Activated CD4-positive, alpha-beta T cell treated with anti-CD3 and anti-CD28 coated beads for 24 hours (primary cell): ENCODE measurements at regions not wholly inside any gene's neighbourhood (a gene's known extent, or its start where the extent isn't known, plus 50 kb on each side); places are given as distances from the start of the nearest gene placed in this dataset.
"Not testable (repeated sequence)": the region's sequence is repeated elsewhere in the genome, so short reads cannot be mapped to it uniquely, and the experiment has no call there.

Experiments used
- DNase-seq, 2 donors: peaks; one replicate each; pipeline ENCODE4 v3.0.0-alpha.2; 2020; ENCODE audit warnings: low read depth in 2 of 2

DNA sequence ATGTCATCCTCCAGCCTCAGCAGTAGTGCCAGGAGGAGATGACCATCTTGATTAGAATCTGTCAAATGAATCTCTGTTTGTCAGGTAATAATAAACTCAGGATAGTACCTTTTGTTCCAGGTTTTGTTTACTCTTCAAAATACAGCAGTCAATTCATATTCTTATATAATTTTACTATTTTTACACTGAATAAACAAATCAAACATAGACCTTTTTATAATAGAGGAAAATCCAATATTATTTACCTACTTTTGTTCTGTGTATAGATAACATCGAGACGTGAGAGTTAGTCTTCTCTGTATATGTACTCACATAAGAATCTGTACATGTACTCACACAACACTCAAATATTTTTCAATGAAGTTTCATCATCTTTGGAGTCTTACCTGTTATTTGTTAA is 365.4 kb upstream of the EPHA5 start:
- no peak for DNase-seq

DNA sequence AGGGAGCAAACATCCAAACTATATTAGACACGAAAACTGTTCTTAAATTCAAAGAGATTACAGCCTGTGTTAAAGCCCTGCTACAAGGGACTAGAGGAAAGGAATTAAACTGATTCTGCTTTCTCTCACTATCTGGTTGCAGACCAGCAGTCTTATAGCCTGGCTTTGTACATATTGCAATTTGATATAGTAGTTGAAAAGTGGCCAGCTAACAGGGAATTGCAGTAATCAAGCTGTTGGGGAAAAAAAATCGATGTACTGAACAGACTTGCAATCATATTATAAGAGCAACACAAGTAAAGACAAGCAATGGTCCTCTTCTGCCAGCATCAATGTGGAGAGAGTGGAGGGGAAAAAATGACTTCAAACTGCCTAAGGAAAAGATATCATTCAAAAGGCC is 364.4 kb upstream of the EPHA5 start:
- no peak for DNase-seq

DNA sequence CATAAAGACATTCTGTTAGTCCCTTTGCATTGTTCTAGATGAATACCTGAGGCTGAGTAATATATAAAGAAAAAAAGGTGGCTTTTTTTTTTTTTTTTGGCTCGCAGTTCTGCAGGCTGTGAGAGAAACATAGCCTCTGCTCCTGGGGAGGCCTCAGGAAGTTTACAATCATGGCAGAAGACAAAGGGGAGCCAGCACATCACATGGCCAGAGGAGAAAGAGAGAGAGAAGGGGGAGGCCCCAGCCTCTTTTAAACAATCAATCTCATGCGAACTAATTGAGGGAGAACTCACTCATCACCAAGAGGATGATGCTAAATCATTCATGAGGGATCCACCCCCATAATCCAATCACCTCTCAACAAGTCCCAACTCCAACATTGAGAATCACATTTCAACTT is 364.0 kb upstream of the EPHA5 start:
- DNase-seq: no peak

DNA sequence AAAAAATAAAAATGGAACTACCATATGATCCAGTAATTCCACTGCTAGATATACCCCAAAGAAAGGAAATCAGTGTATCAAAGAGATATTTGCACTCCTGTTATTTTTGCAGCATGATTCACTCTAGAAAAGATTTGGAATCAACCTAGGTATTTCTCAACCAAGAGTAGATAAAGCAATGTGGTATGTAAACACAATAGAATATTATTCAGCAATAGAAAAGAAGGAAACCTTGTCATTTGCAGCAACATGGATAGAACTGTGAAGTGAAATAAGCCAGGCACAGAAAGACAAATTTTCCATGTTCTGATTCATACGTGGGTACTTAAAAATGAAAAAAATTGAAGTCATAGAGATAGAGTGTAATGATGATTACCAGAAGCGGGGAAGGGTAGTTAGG is 362.3 kb upstream of the EPHA5 start:
- no peak for DNase-seq

DNA sequence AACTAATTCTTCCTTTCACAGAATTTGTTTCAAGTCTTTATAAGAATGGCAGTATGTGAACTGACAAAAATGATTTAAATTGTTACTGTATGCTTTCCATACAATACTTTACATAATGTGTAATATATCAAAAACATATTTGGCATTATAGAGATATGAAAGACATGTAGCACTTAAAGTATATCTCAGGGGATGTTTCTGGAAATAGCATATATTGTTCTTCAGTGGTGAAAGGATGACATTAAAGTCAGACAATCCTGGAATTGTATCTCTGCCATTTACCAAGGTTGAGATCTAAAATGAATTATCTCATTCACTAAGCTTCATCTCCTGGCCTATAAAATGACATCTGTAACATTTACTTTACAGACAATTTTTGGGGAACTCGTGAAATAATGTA is 358.4 kb upstream of the EPHA5 start:
- no peak for DNase-seq

DNA sequence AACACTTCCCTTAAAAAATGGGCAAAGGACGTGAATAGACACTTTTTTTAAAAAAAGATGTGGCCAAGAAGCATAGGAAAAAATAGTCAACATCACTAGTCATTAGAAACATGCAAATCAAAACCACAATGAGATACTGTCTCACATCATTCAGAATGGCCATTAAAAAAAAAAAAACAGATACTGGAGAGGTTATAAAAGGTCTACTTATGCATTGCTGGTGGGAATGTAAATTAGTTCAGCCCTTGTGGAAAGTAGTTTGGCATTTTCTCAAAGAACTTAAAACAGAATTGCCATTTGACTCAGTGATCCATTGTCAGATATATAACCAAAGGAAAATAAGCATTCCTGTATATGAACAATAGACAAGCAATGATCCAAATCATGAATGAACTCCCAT is 352.8 kb upstream of the EPHA5 start:
- DNase-seq: no peak

DNA sequence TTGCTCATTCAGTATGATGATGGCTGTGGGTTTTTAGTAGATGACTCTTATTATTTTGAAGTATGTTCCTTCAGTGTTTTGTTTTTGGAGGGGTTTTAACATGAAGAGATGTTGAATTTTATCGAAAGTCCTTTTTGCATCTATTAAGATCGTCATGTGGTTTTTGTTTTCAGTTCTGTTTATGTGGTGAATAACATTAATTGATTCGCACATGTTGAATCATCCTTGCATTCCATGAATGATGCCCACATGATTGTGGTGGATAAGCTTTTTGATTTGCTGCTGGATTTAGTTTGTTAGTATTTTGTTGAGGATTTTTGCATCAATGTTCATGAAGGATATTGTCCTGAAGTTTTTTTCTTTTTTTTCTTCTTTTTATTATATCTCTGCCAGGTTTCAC is 347.4 kb upstream of the EPHA5 start:
- no peak for DNase-seq

DNA sequence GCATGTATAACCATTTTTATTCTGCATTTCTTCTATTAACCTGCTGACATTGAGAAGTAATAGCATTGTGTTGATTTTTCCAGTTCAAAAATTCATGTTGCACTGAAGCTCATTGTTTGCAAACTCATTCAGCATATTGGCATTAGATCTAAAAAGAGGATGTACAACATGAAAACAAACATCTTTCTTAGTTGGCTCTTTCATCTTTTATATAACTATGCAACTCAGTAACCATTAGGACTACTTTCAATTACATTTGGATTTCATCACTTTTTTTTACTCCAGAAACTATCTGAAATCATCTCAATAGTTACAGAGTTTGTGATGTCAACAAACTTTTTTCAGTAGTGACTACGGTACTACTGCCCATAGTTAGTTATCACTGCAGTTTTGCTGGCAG is 346.0 kb upstream of the EPHA5 start:
- no peak for DNase-seq

DNA sequence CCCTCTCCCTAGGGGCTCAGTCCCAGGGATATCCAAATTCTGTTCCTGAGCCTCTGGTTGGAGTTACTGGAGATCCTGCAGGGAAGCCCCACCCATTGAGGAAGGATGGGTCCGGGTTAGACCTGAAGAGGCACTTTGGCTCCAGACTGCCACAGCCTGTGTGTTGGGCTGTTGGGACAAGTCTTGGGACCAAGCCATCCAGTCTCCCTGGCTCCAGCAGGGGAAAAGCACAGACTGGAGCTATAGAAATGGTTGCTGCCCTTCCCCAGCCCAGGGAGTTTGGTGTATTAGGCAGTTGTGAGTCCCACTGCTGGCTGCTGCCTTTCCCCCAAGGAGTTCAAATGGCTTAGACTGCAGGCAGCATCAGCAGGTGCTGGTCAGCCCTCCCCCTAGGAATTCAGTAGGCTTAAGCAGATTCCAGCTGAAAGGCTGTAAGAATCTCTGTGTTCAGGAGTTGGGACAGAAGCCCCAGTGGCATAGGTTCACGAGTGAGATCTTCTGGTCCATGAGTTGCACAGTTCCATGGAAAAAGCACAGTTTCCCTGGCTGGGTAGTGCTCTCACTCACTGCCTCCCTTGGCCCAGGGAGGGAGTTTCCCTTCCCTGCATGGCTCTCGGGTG is 344.0 kb upstream of the EPHA5 start:
- no peak for DNase-seq

DNA sequence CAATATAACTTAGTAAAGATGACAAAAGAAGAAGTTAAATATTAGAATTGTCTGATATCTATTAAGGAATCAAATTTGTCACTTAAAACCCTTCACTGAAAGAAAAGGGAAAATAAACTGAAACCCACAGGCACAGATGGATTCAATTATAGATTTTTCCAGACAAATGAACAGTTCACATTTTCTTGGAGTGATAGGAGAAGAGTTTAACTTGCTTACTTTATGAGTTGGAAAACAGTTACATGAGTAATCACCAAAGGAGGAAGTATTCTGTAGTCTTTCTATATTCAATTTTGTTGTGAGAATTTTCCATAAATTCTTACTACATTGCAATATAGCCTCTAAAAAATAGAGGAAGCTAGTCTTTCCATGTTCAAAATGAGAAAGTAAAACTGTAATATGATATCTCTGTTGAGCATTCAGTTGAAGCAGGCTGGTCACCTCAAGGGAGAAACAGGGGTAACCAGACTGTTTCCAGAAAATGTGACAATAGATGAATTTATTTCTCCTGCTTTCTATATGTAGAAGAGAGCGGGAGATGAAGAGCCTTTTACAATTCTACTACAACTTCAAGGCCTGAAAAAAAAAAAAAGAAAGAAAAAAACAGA is 330.3 kb upstream of the EPHA5 start:
- no peak for DNase-seq

DNA sequence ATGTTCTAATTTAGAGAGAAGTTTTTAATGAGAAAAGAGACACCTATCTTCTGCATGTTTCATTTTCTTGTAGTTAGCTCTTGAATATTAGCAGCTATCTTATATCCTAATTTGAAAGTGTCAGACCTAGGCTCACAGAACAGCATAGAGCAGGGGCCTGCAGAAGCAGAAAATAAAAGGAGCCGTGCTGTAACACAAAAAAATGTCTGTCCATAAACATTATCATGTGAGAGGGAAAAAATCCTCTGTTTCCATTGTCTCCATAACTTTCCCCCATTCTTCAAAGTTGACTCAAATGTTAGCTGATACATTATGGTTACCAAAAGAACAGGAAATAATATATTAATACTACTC is 329.2 kb upstream of the EPHA5 start:
- no peak for DNase-seq

DNA sequence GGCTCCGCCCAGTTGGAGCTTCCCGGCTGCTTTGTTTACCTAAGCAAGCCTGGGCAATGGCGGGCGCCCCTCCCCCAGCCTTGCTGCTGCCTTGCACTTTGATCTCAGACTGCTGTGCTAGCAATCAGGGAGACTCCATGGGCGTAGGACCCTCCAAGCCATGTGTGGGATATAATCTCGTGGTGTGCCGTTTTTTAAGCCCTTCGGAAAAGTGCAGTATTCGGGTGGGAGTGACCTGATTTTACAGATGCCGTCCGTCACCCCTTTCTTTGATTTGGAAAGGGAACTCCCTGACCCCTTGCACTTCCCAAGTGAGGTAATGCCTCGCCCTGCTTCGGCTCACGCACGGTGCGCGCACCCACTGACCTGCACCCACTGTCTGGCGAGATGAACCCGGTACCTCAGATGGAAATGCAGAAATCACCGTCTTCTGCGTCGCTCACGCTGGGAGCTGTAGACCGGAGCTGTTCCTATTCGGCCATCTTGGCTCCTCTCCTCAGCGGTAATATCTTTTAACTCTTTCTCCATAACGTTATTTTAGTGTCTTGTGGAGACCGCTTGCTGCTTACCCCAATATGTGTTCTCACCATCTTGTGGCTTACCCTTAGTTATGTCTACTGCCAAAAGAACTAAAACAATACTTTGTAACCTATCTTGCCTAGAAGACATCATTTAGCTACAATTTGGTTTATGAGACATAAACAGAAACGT is 328.7 kb upstream of the EPHA5 start:
- not testable (repeated sequence) for DNase-seq

DNA sequence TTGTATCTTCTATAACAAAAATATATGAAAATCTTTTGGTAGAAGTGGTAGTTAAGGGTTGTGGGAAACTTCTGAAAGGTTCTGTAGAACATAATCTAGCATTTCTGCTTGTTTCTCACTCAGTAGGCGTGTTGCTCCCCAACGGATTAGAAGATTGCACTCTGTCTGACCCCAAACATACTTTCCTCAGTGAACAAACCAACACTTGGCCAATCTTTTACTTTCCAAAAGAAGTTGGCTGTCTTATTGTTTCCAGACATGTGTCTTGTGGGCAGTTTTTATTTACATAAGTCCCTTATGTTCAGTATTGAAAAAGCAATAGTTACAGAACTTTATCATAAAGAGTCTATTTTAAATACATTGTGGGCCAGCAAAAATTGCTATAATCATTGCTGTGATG is 312.8 kb upstream of the EPHA5 start:
- no peak for DNase-seq

DNA sequence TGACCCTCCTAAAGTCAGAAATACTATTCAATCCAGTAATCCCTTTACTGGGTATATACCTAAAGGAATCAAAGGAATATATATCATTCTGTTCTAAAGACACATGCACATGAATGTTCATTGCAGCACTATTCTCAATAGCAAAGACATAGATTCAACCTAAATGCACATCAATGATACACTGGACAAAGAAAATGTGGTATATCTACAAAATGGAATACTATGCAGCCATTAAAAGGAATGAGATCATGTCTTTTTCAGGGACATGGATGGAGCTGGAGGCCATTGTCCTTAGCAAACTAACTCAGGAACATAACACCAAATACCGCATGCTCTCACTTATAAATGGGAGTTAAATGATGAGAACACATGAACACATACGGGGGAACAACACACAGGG is 306.0 kb upstream of the EPHA5 start:
- DNase-seq: no peak

DNA sequence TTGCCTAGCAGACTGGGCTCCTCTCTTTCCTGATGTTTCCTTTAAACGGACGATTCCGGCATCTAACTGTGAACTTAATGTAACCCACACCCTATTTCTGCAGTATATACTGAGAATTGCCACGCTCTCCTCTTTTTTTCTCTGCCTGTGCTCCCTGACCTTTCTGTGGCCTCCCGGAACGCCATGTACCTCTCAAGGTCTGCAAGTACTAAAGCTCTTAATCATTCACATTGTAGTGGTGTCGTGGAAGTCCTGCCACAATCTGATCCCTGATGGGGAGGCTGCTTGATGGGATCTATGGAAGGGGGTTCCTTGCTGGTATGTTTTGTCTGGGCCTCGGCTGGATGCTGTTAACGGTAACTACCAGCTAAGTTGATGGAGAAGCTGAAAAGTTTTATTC is 302.9 kb upstream of the EPHA5 start:
- DNase-seq: no peak

DNA sequence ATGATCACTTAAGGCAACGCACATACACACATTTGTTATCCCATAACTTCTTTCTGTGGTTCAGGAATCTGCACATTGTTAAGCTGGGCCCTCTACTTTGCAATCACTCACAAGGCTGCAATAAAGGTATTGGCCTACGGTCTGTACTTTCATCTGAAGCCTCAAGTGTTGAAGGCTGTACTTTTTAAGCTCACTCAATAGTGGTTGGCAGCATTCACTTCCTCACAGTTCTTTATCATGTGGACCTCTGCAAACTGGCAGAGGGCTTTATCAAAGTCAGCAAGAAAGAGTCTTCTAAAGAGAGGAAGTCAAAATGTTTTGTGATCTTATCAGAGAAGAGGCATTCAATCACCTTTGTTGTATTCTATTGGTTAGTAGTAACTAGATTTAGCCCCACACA is 301.4 kb upstream of the EPHA5 start:
- DNase-seq: no peak

DNA sequence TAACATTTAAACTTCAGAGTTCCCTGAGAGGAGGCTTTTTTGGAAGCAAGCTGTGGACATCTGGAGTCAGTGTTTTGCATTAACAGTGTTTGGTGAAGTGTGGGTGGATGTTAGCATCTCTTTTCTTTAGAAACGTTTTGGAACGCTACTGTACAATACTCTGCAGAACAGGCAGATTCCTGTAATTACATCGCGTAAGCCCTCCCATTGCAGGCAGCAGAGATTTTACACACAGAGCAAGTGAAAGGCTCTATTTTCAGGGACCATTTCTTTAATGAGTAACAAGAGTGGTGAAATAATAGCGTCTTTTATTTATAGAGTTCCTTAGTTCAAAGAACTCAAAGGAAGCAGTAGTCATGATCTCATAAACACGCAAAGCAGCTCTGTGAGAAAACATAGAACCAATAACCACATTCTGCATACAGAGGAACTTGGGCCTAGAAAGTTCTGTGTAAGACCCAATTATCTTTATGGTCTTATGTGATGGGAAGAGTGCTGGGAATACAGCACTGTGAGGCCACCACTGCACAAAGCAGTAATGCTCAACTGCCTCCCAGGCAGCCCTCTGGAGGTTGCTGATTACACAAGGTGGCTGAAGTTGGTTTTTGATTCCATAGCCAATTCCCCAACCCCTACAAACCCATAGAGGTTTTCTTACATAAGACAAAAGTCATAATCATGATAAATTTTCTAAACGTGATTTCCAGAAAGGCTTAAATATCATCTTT is 298.7 kb upstream of the EPHA5 start:
- no peak for DNase-seq

DNA sequence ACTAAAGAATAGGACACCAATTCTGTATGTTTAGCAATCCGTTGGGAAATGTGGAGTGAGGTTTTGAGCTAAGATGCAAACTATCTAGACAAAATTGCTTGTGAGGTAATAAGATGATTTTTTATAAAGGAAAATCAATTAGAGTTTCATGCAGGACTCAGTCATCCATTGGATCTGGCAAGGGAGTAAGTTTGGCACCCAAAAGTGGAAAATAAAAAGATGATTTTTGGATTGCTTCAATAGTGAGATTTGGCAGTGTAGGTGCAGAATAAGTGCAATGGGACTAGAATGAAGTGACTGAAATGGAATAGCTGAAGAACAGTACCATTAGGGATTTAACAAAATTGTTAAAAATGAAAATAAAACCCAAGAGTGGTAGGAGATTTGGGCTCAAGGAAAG is 290.5 kb upstream of the EPHA5 start:
- DNase-seq: no peak

DNA sequence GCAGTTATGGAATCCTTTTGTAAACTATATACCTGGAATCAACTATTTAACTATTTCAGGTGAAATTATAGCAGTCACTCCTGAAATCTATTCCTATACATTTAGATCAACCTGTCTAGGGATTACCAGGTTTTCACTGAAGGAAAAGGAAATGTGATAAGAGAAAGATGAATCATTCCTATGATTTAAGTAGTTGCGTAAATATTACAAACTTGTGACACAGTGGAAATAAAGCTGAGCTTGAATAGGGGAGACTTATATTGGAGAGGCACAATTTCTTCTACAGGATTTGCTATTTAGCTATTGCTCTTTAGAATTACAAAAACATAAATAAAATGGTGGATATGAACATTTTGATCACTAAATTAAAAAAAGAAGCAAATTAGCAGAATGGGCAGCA is 284.1 kb upstream of the EPHA5 start:
- DNase-seq: no peak

DNA sequence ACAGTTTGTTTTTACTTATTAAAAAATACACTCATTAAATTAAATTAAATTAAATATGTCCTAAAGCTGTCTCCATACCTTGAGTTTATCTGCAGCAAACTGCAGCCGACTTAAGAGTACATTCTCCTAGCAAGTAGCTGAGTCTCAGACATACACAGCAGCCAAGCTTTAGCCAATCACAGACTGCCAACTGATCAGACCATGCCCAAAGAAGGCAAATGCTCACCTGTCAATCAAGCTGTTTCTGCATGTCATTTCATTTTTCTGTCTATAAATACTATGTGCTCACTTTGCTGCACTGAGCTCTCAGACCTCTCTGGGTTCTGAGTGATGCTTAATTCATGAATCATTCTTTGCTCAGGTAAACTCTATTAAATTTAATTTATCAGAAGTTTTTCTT is 280.9 kb upstream of the EPHA5 start:
- no peak for DNase-seq

DNA sequence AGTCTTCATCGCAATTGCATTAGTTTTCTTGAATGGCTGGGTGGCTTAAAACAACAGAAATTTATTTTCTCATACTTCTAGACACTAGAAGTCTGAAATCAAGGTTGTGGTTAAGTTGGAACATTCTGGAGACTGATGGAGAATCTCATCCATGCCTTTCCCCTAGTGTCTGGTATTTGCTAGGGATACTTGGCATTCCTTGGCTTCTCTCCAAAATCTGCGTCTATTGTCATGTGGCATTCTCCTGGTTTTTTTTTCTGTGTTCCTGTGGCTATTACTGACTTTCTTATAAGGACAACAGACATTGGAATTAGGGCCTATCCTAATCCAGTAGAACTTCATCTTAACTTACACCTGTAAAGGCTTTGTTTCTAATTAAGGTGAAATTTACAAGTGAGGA is 272.8 kb upstream of the EPHA5 start:
- DNase-seq: no peak

DNA sequence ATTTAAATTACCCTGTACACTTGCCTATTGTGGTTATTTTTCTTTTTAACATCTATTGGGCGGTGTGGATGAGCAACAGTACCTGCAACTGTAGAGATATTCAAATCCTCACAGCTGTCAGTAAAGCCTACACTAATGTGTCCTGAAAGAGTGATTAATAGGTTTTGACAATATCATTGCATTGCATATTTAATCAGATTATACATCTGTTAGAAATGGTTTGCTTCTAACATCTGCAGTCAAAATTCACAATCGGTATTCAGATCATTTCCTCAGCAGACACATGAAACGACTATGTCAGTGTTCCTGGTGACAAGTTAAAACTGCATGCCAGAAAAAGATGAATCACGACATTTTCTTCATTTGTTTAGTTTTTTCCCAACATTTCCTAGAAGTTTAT is 254.6 kb upstream of the EPHA5 start:
- DNase-seq: no peak

DNA sequence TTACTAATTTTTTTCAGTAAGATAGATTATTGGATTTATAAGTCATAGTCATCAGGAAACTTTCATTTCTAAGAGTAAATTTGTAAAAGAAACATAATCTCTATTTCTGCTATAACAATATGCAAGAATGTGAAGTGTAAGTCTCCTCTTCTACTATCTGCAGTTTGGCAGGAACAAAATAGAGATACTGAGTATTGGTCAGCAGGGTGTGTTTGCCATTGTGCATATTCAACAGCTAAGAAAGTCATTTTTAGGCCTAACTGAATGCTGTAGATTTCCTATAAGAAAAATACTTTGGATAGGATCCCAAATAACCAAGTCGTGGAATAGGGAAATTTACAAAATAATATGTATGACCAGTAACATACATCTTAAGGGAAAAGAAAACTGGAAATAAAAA is 253.3 kb upstream of the EPHA5 start:
- DNase-seq: no peak
